ENCODE measurements at regions not wholly inside any gene's neighbourhood (a gene's known extent, or its start where the extent isn't known, plus 50 kb on each side); places are given as distances from the start of the nearest gene placed in this dataset.
"Not testable (repeated sequence)": the region's sequence is repeated elsewhere in the genome, so short reads cannot be mapped to it uniquely, and the experiment has no call there.

- DNase-seq = no peak
Measured at GRCh38 chr9:86997156-86997555, 49.9 kb upstream of the GAS1 start.

DNA sequence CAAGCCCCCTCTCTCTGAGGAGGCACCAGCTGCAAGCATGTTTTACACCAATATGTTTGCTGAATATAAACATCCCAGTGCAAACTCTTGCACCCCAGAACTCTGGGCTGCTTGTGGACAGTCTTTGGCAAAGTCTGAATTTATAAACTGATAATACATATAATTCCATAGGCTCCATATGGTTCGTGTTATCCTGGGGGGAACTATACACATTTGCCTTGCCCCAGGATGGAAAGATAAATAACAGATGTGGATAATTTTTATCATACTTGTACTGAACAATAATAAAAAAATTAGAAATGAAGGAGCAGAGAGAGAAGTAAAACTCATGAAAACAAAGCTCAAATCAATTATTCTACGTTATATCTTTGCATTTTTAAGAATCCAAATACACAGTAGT, 50.6 kb upstream of the GAS1 start:
- no peak for DNase-seq

- DNase-seq = no peak
Measured at GRCh38 chr9:87002517-87002916, 55.2 kb upstream of the GAS1 start.

GRCh38 chr9:87004016-87004415, 56.7 kb upstream of the GAS1 start:
- no peak for DNase-seq

- no peak for DNase-seq
Measured at GRCh38 chr9:87006956-87007355, 59.6 kb upstream of the GAS1 start.

DNA sequence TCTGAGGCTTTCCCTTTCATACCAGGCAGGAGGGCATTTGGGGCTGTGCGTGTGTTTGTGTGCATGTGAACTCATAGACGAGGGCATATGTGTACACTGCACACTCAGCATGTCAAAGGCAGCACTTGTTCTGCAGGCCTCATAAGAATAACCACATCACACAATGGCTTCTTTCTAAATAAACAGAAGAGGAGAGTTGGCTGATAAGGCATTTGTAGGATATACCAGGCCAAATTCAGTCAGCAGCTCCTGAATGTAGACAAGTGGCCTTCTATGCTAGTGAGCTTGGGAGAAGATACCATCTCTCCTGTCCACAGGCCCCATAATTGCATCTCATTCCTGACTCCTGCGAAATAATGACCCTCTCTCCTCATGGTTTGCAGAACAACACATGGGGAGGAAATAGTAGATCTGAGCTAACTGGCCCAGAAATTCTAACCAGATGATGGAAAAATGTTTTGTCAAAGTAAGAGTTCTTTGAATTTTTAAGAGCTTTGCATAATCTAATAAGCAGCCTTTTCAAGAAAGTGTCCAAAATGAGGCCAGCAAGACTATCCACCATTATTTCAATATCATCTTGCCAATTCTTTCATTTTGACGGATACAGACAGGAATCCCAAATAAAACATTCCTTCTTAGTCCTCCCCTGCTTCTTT, 60.5 kb upstream of the GAS1 start:
- DNase-seq = no peak

GRCh38 chr9:87008667-87009066, 61.4 kb upstream of the GAS1 start:
- no peak for DNase-seq

- DNase-seq = no peak
Measured at GRCh38 chr9:87010626-87011025, 63.3 kb upstream of the GAS1 start.

- DNase-seq = no peak
Measured at GRCh38 chr9:87011551-87011950, 64.2 kb upstream of the GAS1 start.

GRCh38 chr9:87013490-87013889, 66.2 kb upstream of the GAS1 start:
- DNase-seq = no peak

- DNase-seq = no peak
Measured at GRCh38 chr9:87014436-87014835, 67.1 kb upstream of the GAS1 start.

GRCh38 chr9:87016681-87017080, 69.4 kb upstream of the GAS1 start:
- no peak for DNase-seq

GRCh38 chr9:87020169-87020950, 73.1 kb upstream of the GAS1 start:
- DNase-seq = no peak

DNA sequence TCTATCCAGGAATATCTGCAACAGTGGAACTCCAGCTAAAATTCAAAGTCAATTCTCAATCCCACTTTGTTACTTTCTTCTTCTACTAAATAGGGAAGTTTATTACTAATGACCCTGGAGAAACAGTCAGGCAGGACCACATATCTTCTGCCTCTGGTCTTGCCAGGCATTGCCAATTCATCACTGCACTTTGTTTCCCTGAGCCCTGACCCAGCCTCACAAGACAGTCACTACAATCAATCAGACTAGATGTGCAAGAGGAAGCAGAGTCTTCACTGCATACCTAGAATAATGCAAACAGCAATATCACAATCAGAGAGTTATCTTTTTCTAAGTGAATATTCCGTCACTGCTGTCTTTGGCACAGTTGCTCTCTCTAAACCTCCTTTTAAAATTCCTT, 74.9 kb upstream of the GAS1 start:
- DNase-seq = no peak

DNA sequence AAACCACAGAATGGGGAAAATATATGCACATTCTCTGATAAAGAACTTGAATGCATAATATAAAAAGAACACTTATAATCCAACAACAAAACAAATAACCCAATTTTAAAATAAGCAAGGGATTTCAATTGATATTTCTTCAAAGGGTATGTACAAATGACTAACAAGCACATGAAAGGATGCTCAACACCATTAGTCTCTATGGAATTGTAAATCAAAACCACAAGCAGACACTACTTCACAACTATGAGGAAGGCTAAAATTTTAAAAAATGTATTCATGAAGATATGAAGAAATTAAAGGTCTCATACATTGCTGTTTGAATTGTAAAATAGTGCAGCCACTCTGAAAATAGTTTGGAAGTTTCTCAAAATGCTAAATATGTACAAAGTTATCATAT, 78.9 kb upstream of the GAS1 start:
- DNase-seq = no peak

GRCh38 chr9:87028836-87029235, 81.5 kb upstream of the GAS1 start:
- not testable (repeated sequence) for DNase-seq

DNA sequence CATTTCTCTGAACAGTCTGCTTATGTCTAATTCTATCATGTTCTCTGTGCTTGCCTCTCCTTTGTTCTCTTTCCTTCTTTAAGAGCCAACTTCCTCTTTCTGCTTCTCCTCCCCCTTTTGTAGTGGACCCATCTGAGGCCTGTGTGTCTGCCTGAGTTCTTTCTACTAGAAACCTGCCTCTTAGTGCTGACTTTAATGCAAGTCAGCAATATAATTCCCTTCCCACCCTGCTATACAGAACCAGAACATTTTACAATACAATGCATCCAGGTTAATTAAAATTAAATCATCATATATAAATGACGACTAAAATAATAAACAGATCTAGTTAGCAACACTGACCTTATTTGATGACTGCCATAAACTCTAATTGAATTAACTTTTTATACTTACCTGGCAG, 82.6 kb upstream of the GAS1 start:
- no peak for DNase-seq

GRCh38 chr9:87034841-87035240, 87.5 kb upstream of the GAS1 start:
- DNase-seq = no peak

- DNase-seq = no peak
Measured at GRCh38 chr9:87035879-87036278, 88.6 kb upstream of the GAS1 start.

DNA sequence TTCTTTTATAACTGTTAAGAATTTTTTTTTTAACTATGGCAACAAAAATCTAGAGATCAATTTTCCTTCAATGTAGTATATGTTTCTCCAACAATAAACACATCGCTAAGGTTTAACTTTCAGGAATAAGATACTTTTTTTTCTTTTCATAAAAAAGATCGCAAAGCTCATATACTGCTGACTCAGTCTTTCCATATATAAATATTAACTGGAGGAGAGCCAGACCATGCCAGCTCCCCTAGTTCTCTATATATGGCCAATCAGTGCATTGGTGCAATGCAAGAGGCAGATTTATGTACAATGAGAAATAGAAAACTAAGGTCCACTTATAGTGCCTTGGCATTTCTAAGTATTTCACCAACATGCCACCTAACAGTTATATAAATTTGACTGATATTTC, 89.2 kb upstream of the GAS1 start:
- DNase-seq = no peak

DNA sequence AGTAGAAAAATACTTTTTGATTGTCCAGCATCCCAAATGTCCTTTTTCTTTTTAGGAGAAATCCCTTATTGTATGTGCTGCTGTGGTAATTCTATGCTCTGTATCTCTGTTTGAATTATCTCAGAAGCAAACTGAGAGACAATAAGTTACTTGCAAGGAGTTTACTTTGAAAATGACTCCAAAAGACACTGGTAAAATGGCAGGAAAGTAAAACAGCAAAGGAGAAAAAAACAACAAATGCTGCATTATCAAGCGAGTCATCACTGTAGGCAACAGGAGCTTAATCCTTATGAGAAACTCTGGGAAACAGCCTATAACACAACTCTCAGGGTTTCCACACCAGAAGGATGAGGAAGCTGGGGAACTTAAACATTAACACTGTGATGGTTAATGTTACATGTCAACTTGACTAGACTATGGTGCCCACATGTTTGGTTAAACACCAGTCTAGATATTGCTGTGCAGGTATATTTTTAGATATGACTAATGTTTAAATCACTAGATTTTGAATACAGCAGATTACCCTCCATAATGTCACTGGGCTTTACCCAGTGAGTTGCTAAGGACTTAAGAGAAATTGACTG, 92.6 kb upstream of the GAS1 start:
- no peak for DNase-seq

DNA sequence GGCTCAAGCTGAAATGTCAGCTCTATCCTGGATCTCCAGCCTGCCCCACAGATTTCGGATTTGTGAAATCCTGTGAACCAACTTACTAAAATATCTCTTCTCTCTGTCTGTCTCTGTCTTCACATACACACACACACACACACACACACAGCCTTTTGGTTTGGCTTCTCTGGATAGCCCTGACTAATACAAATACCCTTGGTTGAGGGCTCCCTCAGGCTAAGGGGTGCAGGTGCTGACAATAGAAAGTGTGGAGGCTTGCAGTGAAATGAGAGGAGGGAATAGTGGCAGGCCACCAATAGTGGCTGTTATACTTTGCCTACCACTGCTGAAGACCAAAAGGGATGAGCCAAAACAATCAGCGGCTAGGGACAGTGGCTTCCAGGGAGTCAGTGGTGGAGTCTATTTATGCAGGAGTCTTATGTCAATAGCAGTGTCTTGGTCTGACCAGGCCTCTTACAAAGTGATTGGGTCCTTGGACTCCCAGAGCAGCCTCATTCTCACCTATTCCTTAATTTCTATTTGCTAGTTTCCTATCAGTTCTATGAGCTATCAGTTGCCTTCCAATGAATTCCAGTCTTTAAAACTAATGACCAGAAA, 93.2 kb upstream of the GAS1 start:
- no peak for DNase-seq

- not testable (repeated sequence) for DNase-seq
Measured at GRCh38 chr9:87041553-87042235, 94.4 kb upstream of the GAS1 start.
